HCT116 (cell line): ENCODE measurements at regions not wholly inside any gene's neighbourhood (a gene's known extent, or its start where the extent isn't known, plus 50 kb on each side); places are given as distances from the start of the nearest gene placed in this dataset.

ENCODE experiments used
- ATAC-seq: fragments of 200-7000 bp; cut with Tn5 transposase; 2 replicates; pipeline ENCODE4 v1.9.1; 2020; ENCODE audit warnings: mild to moderate bottlenecking, moderate library complexity
- BruUV-seq: library from RNA; stranded (reverse); fragments of 400-500 nt; replicated peaks from 2 replicates; lab custom pipeline; 2021; lab: Mats Ljungman, UMichigan
- CTCF ChIA-PET: fragments of 300-600 bp; sonication (Branson Sonifier 250); formaldehyde crosslinking; loops from one replicate; lab custom pipeline; 2021; ENCODE audit warnings: antibody characterized with exemption; lab: Charles Lee
- POLR2A ChIA-PET: fragments of 300-600, 350-600 bp; sonication (Branson Sonifier 250); formaldehyde crosslinking; loops from one replicate; lab custom pipeline; 2021; ENCODE audit warnings: antibody characterized with exemption; lab: Charles Lee
- RAD21 ChIA-PET, 2 experiments: fragments of 300-600 bp; sonication (Branson Sonifier 250); formaldehyde crosslinking; loops; one replicate each; lab custom pipeline; 2023; ENCODE audit warnings: low total read pairs in 2 of 2; ENCODE audit not compliant: uncharacterized antibody in 2 of 2, unreplicated experiment in 2 of 2, low non-redundant PET in 1 of 2; lab: Charles Lee
- DNase-seq: peaks from one replicate; pipeline ENCODE4 v3.0.0-alpha.2; 2010; ENCODE audit warnings: low read depth, low spot score
- H2AFZ ChIP-seq: fragments of 200-600 bp; shearing (Covaris generic), sonication (generic); 2 replicates; pipeline ENCODE4 v1.6.1; 2017; ENCODE audit warnings: low read depth, mixed run types, mixed read lengths, antibody characterized with exemption, low read length; ENCODE audit not compliant: poor library complexity, severe bottlenecking
- H3K27ac ChIP-seq: 2 replicates; pipeline ENCODE4 v1.5.1; 2012; ENCODE audit warnings: low read depth, low read length
- H3K27me3 ChIP-seq: fragments of 200-600 bp; sonication (generic); 2 replicates; pipeline ENCODE4 v1.6.1; 2016; ENCODE audit warnings: mixed run types, low read length, mixed read lengths; ENCODE audit not compliant: insufficient read depth
- H3K36me3 ChIP-seq, 2 experiments: fragments of 200-500 bp in 1 of 2; fragments of 200-600 bp in 1 of 2; sonication (Bioruptor generic) in 1 of 2; sonication (generic) in 1 of 2; 2 replicates each; pipeline versions ENCODE4 v1.5.1 to v1.6.1; 2014 to 2016; ENCODE audit warnings: low read length in 2 of 2, inconsistent platforms in 1 of 2, mixed read lengths in 1 of 2, mixed run types in 1 of 2; ENCODE audit not compliant: insufficient read depth in 2 of 2, control insufficient read depth in 1 of 2
- H3K4me1 ChIP-seq, 2 experiments: fragments of 200-600 bp in 1 of 2; sonication (generic) in 1 of 2; 2 replicates each; pipeline versions ENCODE4 v1.5.1 to v1.6.1; 2012 to 2017; ENCODE audit warnings: low read length in 2 of 2, inconsistent platforms in 1 of 2, mild to moderate bottlenecking in 1 of 2, mixed read lengths in 1 of 2, mixed run types in 1 of 2, moderate library complexity in 1 of 2; ENCODE audit not compliant: insufficient read depth in 2 of 2, control insufficient read depth in 1 of 2
- H3K4me2 ChIP-seq: fragments of 200-600 bp; sonication (generic); 2 replicates; pipeline ENCODE4 v1.6.1; 2017; ENCODE audit warnings: mixed run types, low read length, mixed read lengths
- H3K4me3 ChIP-seq, 2 experiments: fragments of 200-600 bp in 1 of 2; sonication (generic) in 1 of 2; replicated peaks in 1 of 2; 2 replicates each; pipeline ENCODE4 v1.5.1; 2011 to 2016; ENCODE audit warnings: low read length in 2 of 2, control low read depth in 1 of 2, low read depth in 1 of 2, mild to moderate bottlenecking in 1 of 2, mixed read lengths in 1 of 2, mixed run types in 1 of 2
- H3K79me2 ChIP-seq: fragments of 200-600 bp; sonication (generic); 2 replicates; pipeline ENCODE4 v1.6.1; 2017; ENCODE audit warnings: mild to moderate bottlenecking, mixed run types, low read length, moderate library complexity, mixed read lengths; ENCODE audit not compliant: insufficient read depth
- H3K9ac ChIP-seq: fragments of 200-600 bp; sonication (generic); 2 replicates; pipeline ENCODE4 v1.6.1; 2016; ENCODE audit warnings: low read length, mixed read lengths
- H3K9me2 ChIP-seq: fragments of 200-600 bp; sonication (generic), shearing (Covaris generic); 2 replicates; pipeline ENCODE4 v1.6.1; 2017; ENCODE audit warnings: mixed run types, mild to moderate bottlenecking, moderate library complexity; ENCODE audit not compliant: insufficient read depth
- H3K9me3 ChIP-seq, 2 experiments: fragments of 200-500 bp in 1 of 2; fragments of 200-600 bp in 1 of 2; sonication (Bioruptor generic) in 1 of 2; sonication (generic) in 1 of 2; 2 replicates each; pipeline ENCODE4 v1.6.1; 2014 to 2017; ENCODE audit warnings: low read length in 2 of 2, mixed read lengths in 2 of 2, inconsistent platforms in 1 of 2, low read depth in 1 of 2, mild to moderate bottlenecking in 1 of 2, mixed run types in 1 of 2, moderate library complexity in 1 of 2; ENCODE audit not compliant: control insufficient read depth in 1 of 2, insufficient read depth in 1 of 2
- H4K20me1 ChIP-seq: fragments of 200-600 bp; sonication (generic), shearing (Covaris generic); 2 replicates; pipeline ENCODE4 v1.6.1; 2017; ENCODE audit warnings: mixed run types, mild to moderate bottlenecking, moderate library complexity; ENCODE audit not compliant: insufficient read depth
- ATF3 ChIP-seq: IDR thresholded peaks from 2 replicates; pipeline ENCODE4 v1.6.1; 2012
- CBX3 ChIP-seq: IDR thresholded peaks from 2 replicates; pipeline ENCODE4 v1.6.1; 2012; ENCODE audit warnings: low read depth
- CEBPB ChIP-seq: IDR thresholded peaks from 2 replicates; pipeline ENCODE4 v1.6.1; 2012; ENCODE audit warnings: low read depth
- CTCF ChIP-seq, 3 experiments: fragments of 200-600 bp in 1 of 3; sonication (generic) in 1 of 3; IDR thresholded peaks in 2 of 3; conservative IDR thresholded peaks in 1 of 3; 2 replicates each; pipeline ENCODE4 v1.5.1; 2012 to 2017; ENCODE audit warnings: low read depth in 2 of 3, low read length in 2 of 3, antibody characterized with exemption in 1 of 3, borderline replicate concordance in 1 of 3, control low read depth in 1 of 3, mild to moderate bottlenecking in 1 of 3, mixed read lengths in 1 of 3, mixed run types in 1 of 3, moderate library complexity in 1 of 3; ENCODE audit not compliant: insufficient read depth in 1 of 3
- EGR1 ChIP-seq: IDR thresholded peaks from 2 replicates; pipeline ENCODE4 v1.6.1; 2012; ENCODE audit warnings: low read depth
- ELF1 ChIP-seq: IDR thresholded peaks from 2 replicates; pipeline ENCODE4 v1.6.1; 2012; ENCODE audit warnings: low read depth, borderline replicate concordance
- EZH2 ChIP-seq: fragments of 200-600 bp; sonication (generic); IDR thresholded peaks from 2 replicates; pipeline ENCODE4 v1.6.1; 2017; ENCODE audit warnings: antibody characterized with exemption, mixed run types
- EZH2phosphoT487 ChIP-seq: fragments of 200-600 bp; IDR thresholded peaks from 2 replicates; pipeline ENCODE4 v1.6.1; 2018; ENCODE audit warnings: antibody characterized with exemption, borderline replicate concordance
- FOSL1 ChIP-seq: IDR thresholded peaks from 2 replicates; pipeline ENCODE4 v1.6.1; 2012; ENCODE audit warnings: low read depth
- JUND ChIP-seq: IDR thresholded peaks from 2 replicates; pipeline ENCODE4 v1.6.1; 2012
- POLR2A ChIP-seq: IDR thresholded peaks from 2 replicates; pipeline ENCODE4 v1.7.0; 2011; ENCODE audit warnings: borderline replicate concordance; ENCODE audit not compliant: insufficient read depth, insufficient read length; ENCODE audit errors: extremely low read depth
- POLR2AphosphoS5 ChIP-seq: IDR thresholded peaks from 2 replicates; pipeline ENCODE4 v1.6.1; 2011; ENCODE audit warnings: mild to moderate bottlenecking, low read depth, low read length, moderate library complexity
- RAD21 ChIP-seq: IDR thresholded peaks from 2 replicates; pipeline ENCODE4 v1.6.1; 2012; ENCODE audit warnings: low read depth, mild to moderate bottlenecking
- SIN3A ChIP-seq: IDR thresholded peaks from 2 replicates; pipeline ENCODE4 v1.6.1; 2012; ENCODE audit warnings: low read depth
- SP1 ChIP-seq: IDR thresholded peaks from 2 replicates; pipeline ENCODE4 v1.6.1; 2012; ENCODE audit warnings: low read depth
- SRF ChIP-seq: IDR thresholded peaks from 2 replicates; pipeline ENCODE4 v1.6.1; 2012; ENCODE audit warnings: low read depth
- ZBTB33 ChIP-seq: IDR thresholded peaks from 2 replicates; pipeline ENCODE4 v1.6.1; 2011; ENCODE audit warnings: mild to moderate bottlenecking, low read length, moderate library complexity; ENCODE audit not compliant: insufficient replicate concordance; ENCODE audit errors: extremely low read depth
- ZFX ChIP-seq: fragments of 450-650 bp; IDR thresholded peaks from 2 replicates; pipeline ENCODE4 v1.6.1; 2017
- ZNF274 ChIP-seq: fragments of 200-500 bp; sonication (Bioruptor generic); IDR thresholded peaks from 2 replicates; pipeline ENCODE4 v1.6.1; 2014; ENCODE audit warnings: mild to moderate bottlenecking, low read depth, low read length, inconsistent platforms
- intact Hi-C: fragments of 100-400 bp; cut with micrococcal nuclease; formaldehyde crosslinking; loops from 2 replicates; pipeline ENCODE4 v1.10.0; 2022

GRCh38 chr1:239555350-239555749 lies 169.0 kb downstream of the CHRM3 start:
- ChIA-PET CTCF (no interaction called here), POLR2A (no interaction called here)
- intact Hi-C loops: no loop called here
- ATAC-seq: no peak
- no peak overlapping the region for H2AFZ ChIP-seq
- DNase-seq: no peak
- H3K4me1 ChIP-seq: no peaks in the 10 kb centered on the region
- peaks cover 15 to 24% of the 10 kb centered on the region in 2 experiments; a peak in 2 of 4 replicates for H3K9me3 ChIP-seq
- H4K20me1 ChIP-seq: no peaks in the 10 kb centered on the region
- no TSS peak for BruUV-seq
- H3K4me2 ChIP-seq: no peak overlapping the region
- no peak overlapping the region for H3K9ac ChIP-seq
- no peak for TF ChIP-seq RAD21
- no peak for TF ChIP-seq POLR2A
- no peak for TF ChIP-seq POLR2AphosphoS5
- TF ChIP-seq ZBTB33: no peak
- TF ChIP-seq EZH2: no peak
- TF ChIP-seq EGR1: no peak
- TF ChIP-seq ZFX: no peak
- TF ChIP-seq SIN3A: no peak
- no peak for TF ChIP-seq CBX3
- no peak for TF ChIP-seq CEBPB
- no peak for TF ChIP-seq SRF
- TF ChIP-seq FOSL1: no peak
- TF ChIP-seq SP1: no peak
- TF ChIP-seq CTCF (IDR thresholded peaks at IDR 0.05 in 2 of 3, conservative IDR thresholded peaks at IDR 0.05 in 1 of 3; ENCODE audit: borderline replicate concordance in 1 of 3, insufficient read depth in 1 of 3, low read depth in 2 of 3, low read length in 2 of 3): no peak
- TF ChIP-seq ZNF274: no peak
- no peak for TF ChIP-seq EZH2phosphoT487
- TF ChIP-seq ATF3: no peak
- TF ChIP-seq JUND: no peak
- no peak for TF ChIP-seq ELF1
- TF ChIP-seq, all 23 proteins: peak for 0
- RAD21 ChIA-PET: no interaction called here
- Histone ChIP-seq H3K79me2 (no peaks in the 10 kb centered on the region), H3K27ac (no peak overlapping the region), H3K4me3 (no peak overlapping the region), H3K36me3 (no peaks in the 10 kb centered on the region), H3K9me2 (no peaks in the 10 kb centered on the region), H3K27me3 (no peaks in the 10 kb centered on the region)
